Breast epithelium (tissue), 3 donors: ENCODE measurements at regions not wholly inside any gene's neighbourhood (a gene's known extent, or its start where the extent isn't known, plus 50 kb on each side); places are given as distances from the start of the nearest gene placed in this dataset.

Experiments used
- CTCF ChIP-seq, 3 donors: fragments of 450-650 bp; IDR thresholded peaks; one replicate each; pipeline ENCODE4 v1.5.1; 2016 to 2017; ENCODE audit warnings: antibody characterized with exemption in 3 of 3, mild to moderate bottlenecking in 3 of 3, moderate library complexity in 3 of 3
- POLR2A ChIP-seq: fragments of 450-650 bp; IDR thresholded peaks from one replicate; pipeline ENCODE4 v1.6.1; 2016; ENCODE audit warnings: antibody characterized with exemption, mild to moderate bottlenecking, moderate library complexity
- POLR2AphosphoS5 ChIP-seq, 3 donors: sonication (generic); formaldehyde crosslinking; IDR thresholded peaks; one replicate each; pipeline ENCODE4 v1.6.1; 2017; ENCODE audit warnings: antibody characterized with exemption in 3 of 3

GRCh38 chr16:58906981-58907715 is 173.0 kb upstream of the GOT2 start:
- no peak for TF ChIP-seq CTCF (IDR thresholded peaks at IDR 0.05)
- no peak for TF ChIP-seq POLR2AphosphoS5 (IDR thresholded peaks at IDR 0.05)
- no peak for TF ChIP-seq POLR2A
